NCI-H69 (cell line): ENCODE measurements at regions not wholly inside any gene's neighbourhood (a gene's known extent, or its start where the extent isn't known, plus 50 kb on each side); places are given as distances from the start of the nearest gene placed in this dataset.
A peak's percentile ranks its signal among the peaks of the same experiment; 100 is the strongest.
"Not testable (repeated sequence)": the region's sequence is repeated elsewhere in the genome, so short reads cannot be mapped to it uniquely, and the experiment has no call there.

Experiments used
- DNase-seq: peaks from one replicate; lab custom pipeline; 2025; lab: John Stamatoyannopoulos, UW

- DNase-seq, result not testable (repeated sequence)
Observed at GRCh38 chr18:78283425-78283824, 696.2 kb upstream of the SALL3 start.

GRCh38 chr18:78292618-78293380, 686.8 kb upstream of the SALL3 start:
- DNase-seq, result no peak

GRCh38 chr18:78293540-78293939, 686.1 kb upstream of the SALL3 start:
- no peak for DNase-seq

GRCh38 chr18:78293940-78294541, 685.6 kb upstream of the SALL3 start:
- peak; percentile 73 for DNase-seq

GRCh38 chr18:78295262-78295661, 684.4 kb upstream of the SALL3 start:
- no peak for DNase-seq

GRCh38 chr18:78296166-78296565, 683.5 kb upstream of the SALL3 start:
- no peak for DNase-seq

- DNase-seq, result no peak
Observed at GRCh38 chr18:78297048-78297447, 682.6 kb upstream of the SALL3 start.

GRCh38 chr18:78303519-78304191, 676.0 kb upstream of the SALL3 start:
- no peak for DNase-seq

- DNase-seq, result peak; percentile 38
Observed at GRCh38 chr18:78304192-78305164, 675.1 kb upstream of the SALL3 start.

GRCh38 chr18:78305789-78306188, 673.8 kb upstream of the SALL3 start:
- DNase-seq, result no peak

GRCh38 chr18:78309307-78309706, 670.3 kb upstream of the SALL3 start:
- DNase-seq, result no peak

- no peak for DNase-seq
Observed at GRCh38 chr18:78309924-78310323, 669.7 kb upstream of the SALL3 start.

GRCh38 chr18:78319264-78319663, 660.4 kb upstream of the SALL3 start:
- no peak for DNase-seq

- DNase-seq, result no peak
Observed at GRCh38 chr18:78319961-78320360, 659.7 kb upstream of the SALL3 start.

- no peak for DNase-seq
Observed at GRCh38 chr18:78321402-78321801, 658.2 kb upstream of the SALL3 start.

- DNase-seq, result no peak
Observed at GRCh38 chr18:78323453-78324197, 656.0 kb upstream of the SALL3 start.

GRCh38 chr18:78327643-78328042, 652.0 kb upstream of the SALL3 start:
- no peak for DNase-seq

GRCh38 chr18:78330766-78331165, 648.9 kb upstream of the SALL3 start:
- DNase-seq, result no peak

- DNase-seq, result no peak
Observed at GRCh38 chr18:78352910-78353309, 626.7 kb upstream of the SALL3 start.

- no peak for DNase-seq
Observed at GRCh38 chr18:78362198-78362597, 617.4 kb upstream of the SALL3 start.
